Choroid plexus epithelial cell (primary cell): ENCODE measurements at regions not wholly inside any gene's neighbourhood (a gene's known extent, or its start where the extent isn't known, plus 50 kb on each side); places are given as distances from the start of the nearest gene placed in this dataset.

Source experiments
- DNase-seq: peaks from one replicate; pipeline ENCODE4 v3.0.0-alpha.2; 2010; ENCODE audit warnings: low read depth
- H3K4me3 ChIP-seq: 2 replicates; pipeline ENCODE4 v1.5.1; 2011; ENCODE audit warnings: low read depth, mild to moderate bottlenecking, control low read depth, low read length, moderate library complexity
- TF ChIP-seq, protein P1 (sequence below): conservative IDR thresholded peaks from 2 replicates; pipeline ENCODE4 v1.5.1; 2011; ENCODE audit warnings: low read depth, mild to moderate bottlenecking, control low read depth, inconsistent platforms, low read length, moderate library complexity

DNA sequence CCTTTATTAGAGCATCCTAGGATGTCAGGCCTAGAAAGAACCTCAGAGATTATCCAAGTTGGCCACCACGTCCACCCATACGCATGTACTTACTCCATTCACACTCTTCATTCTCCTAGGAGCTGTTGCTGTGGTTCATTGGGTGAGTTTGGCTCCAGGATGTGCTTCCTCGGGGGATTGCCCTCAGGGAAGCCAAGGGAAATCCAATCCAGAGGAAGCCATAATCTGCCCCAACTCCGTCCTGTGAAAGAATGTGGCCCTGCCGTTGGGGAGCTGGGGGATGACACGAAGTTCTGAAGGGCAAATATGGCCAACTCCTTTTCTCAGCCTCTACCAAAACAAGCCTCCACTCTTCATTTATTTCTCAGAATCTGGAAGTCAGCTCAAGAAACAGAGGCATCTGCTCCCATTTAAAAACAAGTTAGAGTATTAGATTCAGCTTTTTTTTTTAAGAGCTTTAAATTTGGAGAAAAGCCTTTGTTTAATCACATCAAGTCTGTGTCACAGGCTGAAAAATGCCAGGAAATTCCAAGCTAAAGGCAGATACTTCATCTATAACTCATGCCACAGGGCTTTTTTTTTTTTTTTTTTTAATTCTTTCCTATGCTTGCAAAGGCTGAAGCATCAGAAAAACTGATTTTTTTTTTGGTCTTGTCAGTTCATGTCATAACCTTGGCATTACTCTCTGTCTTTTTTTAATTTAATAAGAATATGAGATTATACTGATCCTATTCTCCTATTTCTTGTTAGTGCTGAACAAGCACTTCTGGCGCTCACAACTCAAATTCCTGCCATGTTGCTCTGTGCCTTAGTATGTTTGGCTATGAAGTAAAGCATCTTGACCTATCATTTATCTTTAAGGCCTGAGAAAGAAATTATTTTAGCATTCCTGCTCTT lies 480.9 kb upstream of the MARCKS start:
- TF ChIP-seq, protein P1, sequence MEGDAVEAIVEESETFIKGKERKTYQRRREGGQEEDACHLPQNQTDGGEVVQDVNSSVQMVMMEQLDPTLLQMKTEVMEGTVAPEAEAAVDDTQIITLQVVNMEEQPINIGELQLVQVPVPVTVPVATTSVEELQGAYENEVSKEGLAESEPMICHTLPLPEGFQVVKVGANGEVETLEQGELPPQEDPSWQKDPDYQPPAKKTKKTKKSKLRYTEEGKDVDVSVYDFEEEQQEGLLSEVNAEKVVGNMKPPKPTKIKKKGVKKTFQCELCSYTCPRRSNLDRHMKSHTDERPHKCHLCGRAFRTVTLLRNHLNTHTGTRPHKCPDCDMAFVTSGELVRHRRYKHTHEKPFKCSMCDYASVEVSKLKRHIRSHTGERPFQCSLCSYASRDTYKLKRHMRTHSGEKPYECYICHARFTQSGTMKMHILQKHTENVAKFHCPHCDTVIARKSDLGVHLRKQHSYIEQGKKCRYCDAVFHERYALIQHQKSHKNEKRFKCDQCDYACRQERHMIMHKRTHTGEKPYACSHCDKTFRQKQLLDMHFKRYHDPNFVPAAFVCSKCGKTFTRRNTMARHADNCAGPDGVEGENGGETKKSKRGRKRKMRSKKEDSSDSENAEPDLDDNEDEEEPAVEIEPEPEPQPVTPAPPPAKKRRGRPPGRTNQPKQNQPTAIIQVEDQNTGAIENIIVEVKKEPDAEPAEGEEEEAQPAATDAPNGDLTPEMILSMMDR = no peak
- peak; percentile 67 for DNase-seq
- no peak overlapping the region for H3K4me3 ChIP-seq

DNA sequence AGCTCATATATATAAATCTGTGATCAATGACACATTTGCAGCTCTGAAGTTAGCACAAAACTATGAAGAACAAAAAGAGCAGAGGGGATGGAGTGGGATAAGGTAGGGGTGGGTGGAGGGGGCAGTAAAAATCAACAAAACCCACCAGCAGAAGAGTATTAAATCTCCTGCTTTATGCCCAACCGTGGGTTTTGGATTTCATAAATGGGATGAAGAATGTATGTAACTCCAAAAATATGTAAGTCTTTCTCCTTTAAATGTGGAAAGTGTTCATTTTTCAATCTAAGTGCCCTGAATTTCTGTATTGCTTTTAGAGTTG lies 480.3 kb upstream of the MARCKS start:
- no peak for DNase-seq
- TF ChIP-seq, protein P1 = no peak
- no peak overlapping the region for H3K4me3 ChIP-seq

DNA sequence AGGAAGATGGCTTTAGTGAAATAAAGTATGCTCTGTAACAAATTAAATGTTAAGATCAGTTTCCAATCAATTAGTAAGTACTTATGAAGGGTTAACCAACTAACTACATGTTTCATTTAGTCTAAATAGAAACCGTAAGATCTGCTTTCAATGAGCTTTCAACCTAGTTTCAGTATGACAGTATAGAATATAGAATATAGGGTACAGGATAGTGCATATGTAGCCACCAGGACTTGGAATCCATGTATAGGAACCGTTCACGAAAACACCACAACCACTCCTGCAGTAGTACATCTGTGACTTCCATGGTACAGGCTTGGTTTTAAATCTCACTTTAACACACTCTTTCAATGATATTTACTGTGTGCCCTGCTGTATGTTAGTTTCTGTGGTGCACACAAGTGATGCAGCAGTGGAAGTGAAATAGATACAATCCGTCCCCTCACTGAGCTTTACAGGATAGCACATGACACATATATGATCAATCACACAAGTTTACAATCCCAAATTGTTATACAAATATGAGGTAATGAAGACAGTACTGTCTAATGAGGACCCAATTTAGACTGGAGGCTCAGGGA lies 479.7 kb upstream of the MARCKS start:
- no peak for DNase-seq
- H3K4me3 ChIP-seq = no peak overlapping the region
- TF ChIP-seq, protein P1 = no peak

DNA sequence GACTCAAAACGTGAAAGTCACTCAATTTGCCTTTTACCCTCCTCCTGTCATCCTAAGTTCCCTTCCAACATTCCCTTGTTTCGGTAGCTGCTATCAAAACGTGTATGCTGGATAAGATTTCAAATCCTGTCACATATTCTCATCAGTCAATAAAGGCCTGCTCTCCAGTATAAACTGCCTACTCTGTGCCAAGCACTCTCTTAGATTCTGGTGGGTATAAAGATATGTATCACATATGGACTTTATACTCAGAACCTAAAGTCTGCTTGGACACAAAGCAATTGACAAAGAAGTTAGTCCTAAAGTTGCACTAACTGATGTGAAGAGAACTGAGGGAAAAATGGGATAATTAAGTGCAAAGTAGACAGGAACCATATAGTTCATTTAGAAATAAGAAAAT lies 476.6 kb upstream of the MARCKS start:
- DNase-seq = no peak
- TF ChIP-seq, protein P1 = no peak

DNA sequence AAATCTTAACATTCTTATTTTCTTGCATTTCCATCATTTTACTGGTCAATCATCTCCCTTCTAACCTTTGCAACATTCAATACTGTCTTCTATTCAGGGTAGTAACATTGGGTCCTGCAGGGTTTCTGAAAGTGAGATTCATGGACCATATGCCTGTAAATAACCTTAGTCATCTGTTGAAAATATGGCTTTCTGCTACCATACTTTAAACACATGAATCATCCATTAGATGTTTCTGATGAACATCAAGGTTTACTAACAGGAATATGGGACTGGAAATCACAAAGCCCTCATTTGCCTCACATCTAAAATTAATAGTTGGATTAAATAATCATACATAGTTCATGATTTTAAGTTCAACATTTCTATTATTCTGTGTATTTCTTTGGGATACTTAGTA lies 475.9 kb upstream of the MARCKS start:
- TF ChIP-seq, protein P1 = no peak
- DNase-seq = no peak

More for the DNA sequence above, 476.6 kb upstream of the MARCKS start:
- H3K4me3 ChIP-seq = no peak overlapping the region

DNA sequence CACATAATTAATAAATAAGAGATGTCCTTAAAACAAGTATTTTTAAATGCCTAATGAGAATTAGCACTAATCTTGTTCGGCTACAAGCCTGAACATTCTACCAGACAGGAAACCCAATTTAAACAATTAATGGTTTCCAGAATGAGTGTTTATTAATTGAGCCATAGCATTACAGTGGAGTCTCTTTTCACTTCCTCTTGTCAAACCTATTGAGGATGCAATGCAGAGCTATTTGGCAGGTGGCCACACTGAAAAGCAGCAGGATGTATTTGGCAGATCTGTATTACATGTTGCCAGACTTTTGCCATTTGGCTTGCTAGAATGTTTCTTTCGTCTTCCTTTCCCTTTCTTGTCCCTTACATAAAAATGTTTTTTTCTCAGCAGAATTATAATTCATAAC lies 475.2 kb upstream of the MARCKS start:
- no peak overlapping the region for H3K4me3 ChIP-seq
- peak; percentile 94 for DNase-seq
- TF ChIP-seq, protein P1 = no peak

More for the DNA sequence above, 475.9 kb upstream of the MARCKS start:
- no peak overlapping the region for H3K4me3 ChIP-seq
